ENCODE measurements at regions not wholly inside any gene's neighbourhood (a gene's known extent, or its start where the extent isn't known, plus 50 kb on each side); places are given as distances from the start of the nearest gene placed in this dataset.
A peak's percentile ranks its signal among the peaks of the same experiment; 100 is the strongest.

- ChIA-PET POLR2A (no interaction called here), CTCF (no interaction called here)
- no peaks in the 10 kb centered on the region for H3K4me1 ChIP-seq (ENCODE audit: control insufficient read depth in 2 of 2, insufficient read depth in 2 of 2, low read length in 2 of 2)
- no peaks in the 10 kb centered on the region for H3K9me3 ChIP-seq (ENCODE audit: control insufficient read depth in 2 of 3, low read length in 3 of 3)
- Mint-ChIP-seq H3K27ac (peak overlapping the region in 1 of 9 donors; percentile 28), H3K4me3 (no peak overlapping the region), H3K27me3 (peaks cover 0 to 2% (median 0%) of the 10 kb centered on the region in 5 donors), H3K9me3 (peaks cover 0 to 11% (median 6%) of the 10 kb centered on the region in 11 donors), H3K4me1 (peaks cover 0 to 16% (median 8%) of the 10 kb centered on the region in 7 donors), H3K36me3 (peaks cover 7 to 37% (median 25%) of the 10 kb centered on the region in 5 donors)
- no peak for ATAC-seq
- H3K36me3 ChIP-seq (ENCODE audit: control insufficient read depth in 2 of 3, insufficient read depth in 3 of 3, low read length in 3 of 3), result no peaks in the 10 kb centered on the region
- no peak overlapping the region for H3K4me3 ChIP-seq (ENCODE audit: low read length)
- no peaks in the 10 kb centered on the region for H3K27me3 ChIP-seq (ENCODE audit: control insufficient read depth in 2 of 2, insufficient read depth in 2 of 2, low read length in 2 of 2)
- no peak for DNase-seq
- H3K27ac ChIP-seq (ENCODE audit: low read depth, low read length), result no peak overlapping the region
- intact Hi-C loops (cut with micrococcal nuclease), result no loop called here
Observed at GRCh38 chr11:112310848-112311247, 50.2 kb upstream of the PLET1 start.

GRCh38 chr11:112315057-112315720 is 54.5 kb upstream of the PLET1 start:
- intact Hi-C loops (cut with micrococcal nuclease), result no loop called here
- ATAC-seq, result no peak
- no peaks in the 10 kb centered on the region for H3K9me3 ChIP-seq (ENCODE audit: control insufficient read depth in 2 of 3, low read length in 3 of 3)
- peaks cover 1 to 51% (median 34%) of the 10 kb centered on the region in 5 donors for H3K36me3 Mint-ChIP-seq
- no peak overlapping the region for H3K4me3 ChIP-seq (ENCODE audit: low read length)
- no peaks in the 10 kb centered on the region for H3K4me1 ChIP-seq (ENCODE audit: control insufficient read depth in 2 of 2, insufficient read depth in 2 of 2, low read length in 2 of 2)
- H3K4me1 Mint-ChIP-seq, result peaks cover 0 to 22% (median 8%) of the 10 kb centered on the region in 7 donors
- no peaks in the 10 kb centered on the region for H3K36me3 ChIP-seq (ENCODE audit: control insufficient read depth in 2 of 3, insufficient read depth in 3 of 3, low read length in 3 of 3)
- H3K27ac Mint-ChIP-seq, result peak overlapping the region in 1 of 9 donors; percentile 58
- peaks cover 0 to 5% (median 0%) of the 10 kb centered on the region in 11 donors for H3K9me3 Mint-ChIP-seq
- no peaks in the 10 kb centered on the region for H3K27me3 ChIP-seq (ENCODE audit: control insufficient read depth in 2 of 2, insufficient read depth in 2 of 2, low read length in 2 of 2)
- ChIA-PET CTCF (interaction anchor here (0.6 kb wide), 1 partner anchor 116 kb away, joined by 3 read pairs; no protein-coding TSS in a partner anchor), POLR2A (no interaction called here)
- no peak overlapping the region for H3K27ac ChIP-seq (ENCODE audit: low read depth, low read length)
- H3K4me3 Mint-ChIP-seq, result no peak overlapping the region
- DNase-seq, result peak in 2 of 9 donors; percentile 18 to 22
- peaks cover 0 to 4% (median 0%) of the 10 kb centered on the region in 5 donors for H3K27me3 Mint-ChIP-seq

- H3K36me3 ChIP-seq (ENCODE audit: control insufficient read depth in 2 of 3, insufficient read depth in 3 of 3, low read length in 3 of 3), result no peaks in the 10 kb centered on the region
- H3K27ac ChIP-seq (ENCODE audit: low read depth, low read length), result no peak overlapping the region
- Mint-ChIP-seq H3K4me3 (peak overlapping the region in 1 of 10 donors; percentile 30), H3K36me3 (peaks cover 1 to 50% (median 34%) of the 10 kb centered on the region in 5 donors), H3K4me1 (peaks cover 0 to 31% (median 15%) of the 10 kb centered on the region in 7 donors), H3K27me3 (peaks cover 0 to 4% (median 0%) of the 10 kb centered on the region in 5 donors), H3K27ac (no peak overlapping the region), H3K9me3 (peaks cover 0 to 5% (median 0%) of the 10 kb centered on the region in 11 donors)
- DNase-seq (no peak), ATAC-seq (no peak)
- ChIA-PET CTCF (interaction anchor here (0.6 kb wide), 1 partner anchor 115 kb away, joined by 3 read pairs; no protein-coding TSS in a partner anchor), POLR2A (no interaction called here)
- H3K27me3 ChIP-seq (ENCODE audit: control insufficient read depth in 2 of 2, insufficient read depth in 2 of 2, low read length in 2 of 2), result no peaks in the 10 kb centered on the region
- intact Hi-C loops (cut with micrococcal nuclease), result no loop called here
- no peak overlapping the region for H3K4me3 ChIP-seq (ENCODE audit: low read length)
- no peaks in the 10 kb centered on the region for H3K9me3 ChIP-seq (ENCODE audit: control insufficient read depth in 2 of 3, low read length in 3 of 3)
- no peaks in the 10 kb centered on the region for H3K4me1 ChIP-seq (ENCODE audit: control insufficient read depth in 2 of 2, insufficient read depth in 2 of 2, low read length in 2 of 2)
Observed at GRCh38 chr11:112315861-112316739, 55.4 kb upstream of the PLET1 start.

GRCh38 chr11:112316971-112317370 is 56.3 kb upstream of the PLET1 start:
- Histone ChIP-seq H3K27me3 (ENCODE audit: control insufficient read depth in 2 of 2, insufficient read depth in 2 of 2, low read length in 2 of 2) (no peaks in the 10 kb centered on the region), H3K9me3 (ENCODE audit: control insufficient read depth in 2 of 3, low read length in 3 of 3) (no peaks in the 10 kb centered on the region), H3K27ac (ENCODE audit: low read depth, low read length) (no peak overlapping the region), H3K4me3 (ENCODE audit: low read length) (no peak overlapping the region), H3K4me1 (ENCODE audit: control insufficient read depth in 2 of 2, insufficient read depth in 2 of 2, low read length in 2 of 2) (peaks cover 0 to 8% of the 10 kb centered on the region in 2 donors), H3K36me3 (ENCODE audit: control insufficient read depth in 2 of 3, insufficient read depth in 3 of 3, low read length in 3 of 3) (no peaks in the 10 kb centered on the region)
- Mint-ChIP-seq H3K4me3 (no peak overlapping the region), H3K36me3 (peaks cover 1 to 45% (median 33%) of the 10 kb centered on the region in 5 donors), H3K4me1 (peaks cover 4 to 39% (median 23%) of the 10 kb centered on the region in 7 donors), H3K9me3 (peaks cover 0 to 5% (median 0%) of the 10 kb centered on the region in 11 donors), H3K27me3 (peaks cover 0 to 4% (median 0%) of the 10 kb centered on the region in 5 donors), H3K27ac (peak overlapping the region in 1 of 9 donors; percentile 9)
- DNase-seq (no peak), ATAC-seq (no peak)
- intact Hi-C loops (cut with micrococcal nuclease), result no loop called here
- CTCF ChIA-PET, result no interaction called here
- POLR2A ChIA-PET, result no interaction called here

GRCh38 chr11:112318184-112318591 is 57.5 kb upstream of the PLET1 start:
- Histone ChIP-seq H3K4me3 (ENCODE audit: low read length) (no peak overlapping the region), H3K27ac (ENCODE audit: low read depth, low read length) (no peak overlapping the region), H3K4me1 (ENCODE audit: control insufficient read depth in 2 of 2, insufficient read depth in 2 of 2, low read length in 2 of 2) (peaks cover 0 to 12% of the 10 kb centered on the region in 2 donors), H3K36me3 (ENCODE audit: control insufficient read depth in 2 of 3, insufficient read depth in 3 of 3, low read length in 3 of 3) (no peaks in the 10 kb centered on the region), H3K9me3 (ENCODE audit: control insufficient read depth in 2 of 3, low read length in 3 of 3) (no peaks in the 10 kb centered on the region), H3K27me3 (ENCODE audit: control insufficient read depth in 2 of 2, insufficient read depth in 2 of 2, low read length in 2 of 2) (no peaks in the 10 kb centered on the region)
- POLR2A ChIA-PET, result interaction anchor here (0.6 kb wide), 1 partner anchor 951 kb away, joined by 3 read pairs; no protein-coding TSS in a partner anchor
- peaks cover 0 to 5% (median 0%) of the 10 kb centered on the region in 11 donors for H3K9me3 Mint-ChIP-seq
- no peak for DNase-seq
- intact Hi-C loops (cut with micrococcal nuclease), result no loop called here
- H3K36me3 Mint-ChIP-seq, result peaks cover 0 to 36% (median 27%) of the 10 kb centered on the region in 5 donors
- no peak for ATAC-seq
- peaks cover 11 to 47% (median 31%) of the 10 kb centered on the region in 7 donors for H3K4me1 Mint-ChIP-seq
- CTCF ChIA-PET, result no interaction called here
- no peak overlapping the region for H3K4me3 Mint-ChIP-seq
- H3K27me3 Mint-ChIP-seq, result peaks cover 0 to 2% (median 0%) of the 10 kb centered on the region in 5 donors
- H3K27ac Mint-ChIP-seq, result peak overlapping the region in 1 of 9 donors; percentile 33

GRCh38 chr11:112318661-112319060 is 58.0 kb upstream of the PLET1 start:
- H3K27me3 ChIP-seq (ENCODE audit: control insufficient read depth in 2 of 2, insufficient read depth in 2 of 2, low read length in 2 of 2), result no peaks in the 10 kb centered on the region
- H3K36me3 ChIP-seq (ENCODE audit: control insufficient read depth in 2 of 3, insufficient read depth in 3 of 3, low read length in 3 of 3), result no peaks in the 10 kb centered on the region
- Mint-ChIP-seq H3K4me1 (peaks cover 11 to 45% (median 31%) of the 10 kb centered on the region in 7 donors), H3K9me3 (peaks cover 0 to 5% (median 0%) of the 10 kb centered on the region in 11 donors), H3K27me3 (peaks cover 0 to 2% (median 0%) of the 10 kb centered on the region in 5 donors), H3K4me3 (no peak overlapping the region), H3K27ac (peak overlapping the region in 1 of 9 donors; percentile 12), H3K36me3 (peaks cover 0 to 32% (median 24%) of the 10 kb centered on the region in 5 donors)
- intact Hi-C loops (cut with micrococcal nuclease), result no loop called here
- CTCF ChIA-PET, result no interaction called here
- POLR2A ChIA-PET, result no interaction called here
- H3K4me3 ChIP-seq (ENCODE audit: low read length), result no peak overlapping the region
- peaks cover 0 to 12% of the 10 kb centered on the region in 2 donors for H3K4me1 ChIP-seq (ENCODE audit: control insufficient read depth in 2 of 2, insufficient read depth in 2 of 2, low read length in 2 of 2)
- no peaks in the 10 kb centered on the region for H3K9me3 ChIP-seq (ENCODE audit: control insufficient read depth in 2 of 3, low read length in 3 of 3)
- DNase-seq, result no peak
- H3K27ac ChIP-seq (ENCODE audit: low read depth, low read length), result no peak overlapping the region
- no peak for ATAC-seq
